ENCODE measurements at regions not wholly inside any gene's neighbourhood (a gene's known extent, or its start where the extent isn't known, plus 50 kb on each side); places are given as distances from the start of the nearest gene placed in this dataset.
"Not testable (repeated sequence)": the region's sequence is repeated elsewhere in the genome, so short reads cannot be mapped to it uniquely, and the experiment has no call there.

- no peak for DNase-seq (ENCODE audit: low spot score)
Measured at GRCh38 chr5:62100201-62100600, 205.8 kb upstream of the KIF2A start.

GRCh38 chr5:62103863-62104262 lies 202.1 kb upstream of the KIF2A start:
- DNase-seq (ENCODE audit: low spot score): not testable (repeated sequence)

GRCh38 chr5:62111428-62111827 lies 194.6 kb upstream of the KIF2A start:
- DNase-seq (ENCODE audit: low spot score): no peak

- DNase-seq (ENCODE audit: low spot score): no peak
Measured at GRCh38 chr5:62112689-62113228, 193.2 kb upstream of the KIF2A start.

GRCh38 chr5:62115014-62115413 lies 191.0 kb upstream of the KIF2A start:
- no peak for DNase-seq (ENCODE audit: low spot score)

- DNase-seq (ENCODE audit: low spot score): no peak
Measured at GRCh38 chr5:62124266-62124665, 181.7 kb upstream of the KIF2A start.

GRCh38 chr5:62126090-62126489 lies 179.9 kb upstream of the KIF2A start:
- no peak for DNase-seq (ENCODE audit: low spot score)

- DNase-seq (ENCODE audit: low spot score): no peak
Measured at GRCh38 chr5:62127098-62127736, 178.8 kb upstream of the KIF2A start.

GRCh38 chr5:62130107-62130506 lies 175.9 kb upstream of the KIF2A start:
- DNase-seq (ENCODE audit: low spot score): no peak

- DNase-seq (ENCODE audit: low spot score): no peak
Measured at GRCh38 chr5:62132276-62132675, 173.7 kb upstream of the KIF2A start.

- no peak for DNase-seq (ENCODE audit: low spot score)
Measured at GRCh38 chr5:62133426-62133825, 172.6 kb upstream of the KIF2A start.

- DNase-seq (ENCODE audit: low spot score): no peak
Measured at GRCh38 chr5:62134811-62135210, 171.2 kb upstream of the KIF2A start.

GRCh38 chr5:62137628-62138027 lies 168.4 kb upstream of the KIF2A start:
- no peak for DNase-seq (ENCODE audit: low spot score)

GRCh38 chr5:62138607-62139006 lies 167.4 kb upstream of the KIF2A start:
- no peak for DNase-seq (ENCODE audit: low spot score)

GRCh38 chr5:62139741-62140140 lies 166.3 kb upstream of the KIF2A start:
- no peak for DNase-seq (ENCODE audit: low spot score)

- DNase-seq (ENCODE audit: low spot score): no peak
Measured at GRCh38 chr5:62142351-62142750, 163.7 kb upstream of the KIF2A start.

GRCh38 chr5:62143268-62144229 lies 162.5 kb upstream of the KIF2A start:
- peak; percentile 43 for DNase-seq (ENCODE audit: low spot score)

GRCh38 chr5:62144401-62145022 lies 161.5 kb upstream of the KIF2A start:
- DNase-seq (ENCODE audit: low spot score): peak; percentile 8

GRCh38 chr5:62149879-62150278 lies 156.1 kb upstream of the KIF2A start:
- DNase-seq (ENCODE audit: low spot score): no peak

- no peak for DNase-seq (ENCODE audit: low spot score)
Measured at GRCh38 chr5:62152394-62153087, 153.5 kb upstream of the KIF2A start.

- DNase-seq (ENCODE audit: low spot score): no peak
Measured at GRCh38 chr5:62154758-62155157, 151.2 kb upstream of the KIF2A start.

GRCh38 chr5:62155988-62156387 lies 150.0 kb upstream of the KIF2A start:
- no peak for DNase-seq (ENCODE audit: low spot score)

All from GM03348 (cell line).